ENCODE measurements at regions not wholly inside any gene's neighbourhood (a gene's known extent, or its start where the extent isn't known, plus 50 kb on each side); places are given as distances from the start of the nearest gene placed in this dataset.

DNA sequence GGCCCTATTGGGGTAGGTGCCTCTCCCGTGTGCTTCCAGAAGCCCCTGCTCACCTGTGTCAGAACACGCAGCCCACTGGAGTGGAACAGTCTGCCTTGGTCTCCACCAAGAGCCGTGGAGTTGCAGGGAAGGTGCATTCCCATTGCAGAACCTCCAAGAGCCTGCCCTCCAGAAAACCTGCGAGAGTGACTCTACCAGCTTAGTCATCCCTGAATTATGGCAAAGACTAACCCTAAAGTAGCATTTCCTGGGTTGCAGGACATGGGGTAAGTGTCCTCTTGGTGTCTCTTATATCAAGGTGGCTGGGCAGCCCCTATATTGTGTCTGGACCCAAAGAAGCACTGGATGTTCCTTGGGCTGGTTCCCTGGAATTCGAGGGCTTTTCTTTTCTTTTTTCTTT lies 224.6 kb downstream of the BCOR start:
- TF ChIP-seq POLR2A (IDR thresholded peaks at IDR 0.05) (no peak), POLR2AphosphoS5 (IDR thresholded peaks at IDR 0.05) (no peak)
- TF ChIP-seq, protein P1, sequence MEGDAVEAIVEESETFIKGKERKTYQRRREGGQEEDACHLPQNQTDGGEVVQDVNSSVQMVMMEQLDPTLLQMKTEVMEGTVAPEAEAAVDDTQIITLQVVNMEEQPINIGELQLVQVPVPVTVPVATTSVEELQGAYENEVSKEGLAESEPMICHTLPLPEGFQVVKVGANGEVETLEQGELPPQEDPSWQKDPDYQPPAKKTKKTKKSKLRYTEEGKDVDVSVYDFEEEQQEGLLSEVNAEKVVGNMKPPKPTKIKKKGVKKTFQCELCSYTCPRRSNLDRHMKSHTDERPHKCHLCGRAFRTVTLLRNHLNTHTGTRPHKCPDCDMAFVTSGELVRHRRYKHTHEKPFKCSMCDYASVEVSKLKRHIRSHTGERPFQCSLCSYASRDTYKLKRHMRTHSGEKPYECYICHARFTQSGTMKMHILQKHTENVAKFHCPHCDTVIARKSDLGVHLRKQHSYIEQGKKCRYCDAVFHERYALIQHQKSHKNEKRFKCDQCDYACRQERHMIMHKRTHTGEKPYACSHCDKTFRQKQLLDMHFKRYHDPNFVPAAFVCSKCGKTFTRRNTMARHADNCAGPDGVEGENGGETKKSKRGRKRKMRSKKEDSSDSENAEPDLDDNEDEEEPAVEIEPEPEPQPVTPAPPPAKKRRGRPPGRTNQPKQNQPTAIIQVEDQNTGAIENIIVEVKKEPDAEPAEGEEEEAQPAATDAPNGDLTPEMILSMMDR (IDR thresholded peaks at IDR 0.05), result no peak
